Tibial nerve (tissue), 4 donors: ENCODE measurements at regions not wholly inside any gene's neighbourhood (a gene's known extent, or its start where the extent isn't known, plus 50 kb on each side); places are given as distances from the start of the nearest gene placed in this dataset.

Experiments
- DNase-seq, 2 donors: peaks; one replicate each; pipeline ENCODE4 v3.0.0-alpha.2; 2019; ENCODE audit warnings: low spot score in 2 of 2
- H3K27ac ChIP-seq, 4 donors: fragments of 200-600 bp; sonication (generic) in 3 of 4; one replicate each; pipeline ENCODE4 v1.5.1; 2017 to 2019; ENCODE audit warnings: mild to moderate bottlenecking in 1 of 4
- H3K27me3 ChIP-seq, 2 donors: fragments of 200-600 bp; sonication (generic) in 1 of 2; one replicate each; pipeline versions ENCODE4 v1.5.1 to v1.6.0; 2017 to 2019
- H3K36me3 ChIP-seq, 3 donors: fragments of 200-600 bp; sonication (generic); one replicate each; pipeline ENCODE4 v1.5.1; 2018 to 2019
- H3K4me1 ChIP-seq, 4 donors: fragments of 200-600 bp; sonication (generic) in 3 of 4; one replicate each; pipeline ENCODE4 v1.5.1; 2017 to 2019
- H3K4me3 ChIP-seq, 4 donors: fragments of 200-600 bp; sonication (generic) in 3 of 4; one replicate each; pipeline ENCODE4 v1.5.1; 2017 to 2019; ENCODE audit warnings: mild to moderate bottlenecking in 1 of 4, moderate library complexity in 1 of 4
- H3K9me3 ChIP-seq, 4 donors: fragments of 200-600 bp; sonication (generic) in 3 of 4; one replicate each; pipeline ENCODE4 v1.5.1; 2017 to 2019
- EP300 ChIP-seq, 2 donors: sonication (generic); formaldehyde crosslinking; IDR thresholded peaks; one replicate each; pipeline ENCODE4 v1.6.1; 2017; ENCODE audit warnings: antibody characterized with exemption in 2 of 2, mild to moderate bottlenecking in 1 of 2
- POLR2A ChIP-seq, 2 donors: fragments of 450-650 bp; IDR thresholded peaks; one replicate each; pipeline ENCODE4 v1.6.1; 2017; ENCODE audit warnings: antibody characterized with exemption in 2 of 2, mild to moderate bottlenecking in 2 of 2, moderate library complexity in 2 of 2
- WGBS, 2 donors: methylation state at CpG; one replicate each; pipeline ENCODE4 v1.1.5; 2018; 5-methylcytosine and 5-hydroxymethylcytosine counted together
- TF ChIP-seq, protein P1 (sequence below), 5 experiments: fragments of 200-600 bp in 3 of 5; fragments of 450-650 bp in 2 of 5; sonication (generic) in 3 of 5; IDR thresholded peaks; one replicate each; pipeline ENCODE4 v1.5.1; 2016 to 2019; ENCODE audit warnings: antibody characterized with exemption in 5 of 5, mild to moderate bottlenecking in 3 of 5, moderate library complexity in 2 of 5

DNA sequence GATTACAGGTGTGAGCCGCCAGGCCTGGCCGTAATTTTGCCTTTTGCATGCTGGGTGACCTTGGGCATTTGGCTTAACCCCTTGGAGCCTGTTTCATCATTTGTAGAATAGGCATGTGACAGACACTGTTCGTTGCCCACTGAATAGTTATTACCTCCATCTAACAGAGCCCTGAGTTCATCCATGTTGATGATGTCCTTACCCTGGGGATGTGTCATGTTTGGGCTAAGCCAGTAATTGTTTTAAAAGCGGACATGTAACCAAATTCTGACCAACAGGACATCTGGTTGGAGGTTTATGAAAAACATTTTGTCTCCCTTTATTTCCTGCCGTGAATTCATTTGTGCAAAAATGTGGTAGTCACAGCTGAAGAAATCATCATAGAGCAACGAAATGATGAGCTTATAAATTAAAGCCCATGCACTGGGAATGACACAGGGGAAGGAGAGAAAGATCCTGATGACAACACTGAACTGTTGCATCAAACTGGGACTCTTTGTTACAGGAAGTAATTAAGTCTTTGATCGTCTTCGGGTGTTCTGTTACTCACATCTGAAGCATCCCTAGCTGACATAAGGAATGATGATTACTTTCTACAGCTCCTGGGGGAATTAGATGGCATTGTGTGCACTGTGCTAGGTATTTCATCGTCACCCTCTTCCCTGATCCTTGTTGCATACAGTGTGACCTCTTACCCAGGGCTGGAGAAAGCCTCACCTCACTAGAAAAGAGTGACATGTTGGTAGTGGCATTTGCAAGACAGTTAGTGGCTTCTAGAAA is 117.8 kb downstream of the FGF18 start:
- Histone ChIP-seq H3K36me3 (no peaks in the 10 kb centered on the region), H3K9me3 (no peaks in the 10 kb centered on the region), H3K27ac (no peak overlapping the region), H3K4me3 (no peak overlapping the region), H3K27me3 (no peaks in the 10 kb centered on the region), H3K4me1 (peaks cover 0 to 17% (median 0%) of the 10 kb centered on the region in 4 donors)
- no peak for DNase-seq
- no peak for TF ChIP-seq POLR2A (IDR thresholded peaks at IDR 0.05)
- TF ChIP-seq EP300 (IDR thresholded peaks at IDR 0.05): no peak
- TF ChIP-seq, protein P1, sequence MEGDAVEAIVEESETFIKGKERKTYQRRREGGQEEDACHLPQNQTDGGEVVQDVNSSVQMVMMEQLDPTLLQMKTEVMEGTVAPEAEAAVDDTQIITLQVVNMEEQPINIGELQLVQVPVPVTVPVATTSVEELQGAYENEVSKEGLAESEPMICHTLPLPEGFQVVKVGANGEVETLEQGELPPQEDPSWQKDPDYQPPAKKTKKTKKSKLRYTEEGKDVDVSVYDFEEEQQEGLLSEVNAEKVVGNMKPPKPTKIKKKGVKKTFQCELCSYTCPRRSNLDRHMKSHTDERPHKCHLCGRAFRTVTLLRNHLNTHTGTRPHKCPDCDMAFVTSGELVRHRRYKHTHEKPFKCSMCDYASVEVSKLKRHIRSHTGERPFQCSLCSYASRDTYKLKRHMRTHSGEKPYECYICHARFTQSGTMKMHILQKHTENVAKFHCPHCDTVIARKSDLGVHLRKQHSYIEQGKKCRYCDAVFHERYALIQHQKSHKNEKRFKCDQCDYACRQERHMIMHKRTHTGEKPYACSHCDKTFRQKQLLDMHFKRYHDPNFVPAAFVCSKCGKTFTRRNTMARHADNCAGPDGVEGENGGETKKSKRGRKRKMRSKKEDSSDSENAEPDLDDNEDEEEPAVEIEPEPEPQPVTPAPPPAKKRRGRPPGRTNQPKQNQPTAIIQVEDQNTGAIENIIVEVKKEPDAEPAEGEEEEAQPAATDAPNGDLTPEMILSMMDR (IDR thresholded peaks at IDR 0.05): no peak
- WGBS, 2 donors: 50 to 60% methylated on average over 9 of the region's 9 CpGs

DNA sequence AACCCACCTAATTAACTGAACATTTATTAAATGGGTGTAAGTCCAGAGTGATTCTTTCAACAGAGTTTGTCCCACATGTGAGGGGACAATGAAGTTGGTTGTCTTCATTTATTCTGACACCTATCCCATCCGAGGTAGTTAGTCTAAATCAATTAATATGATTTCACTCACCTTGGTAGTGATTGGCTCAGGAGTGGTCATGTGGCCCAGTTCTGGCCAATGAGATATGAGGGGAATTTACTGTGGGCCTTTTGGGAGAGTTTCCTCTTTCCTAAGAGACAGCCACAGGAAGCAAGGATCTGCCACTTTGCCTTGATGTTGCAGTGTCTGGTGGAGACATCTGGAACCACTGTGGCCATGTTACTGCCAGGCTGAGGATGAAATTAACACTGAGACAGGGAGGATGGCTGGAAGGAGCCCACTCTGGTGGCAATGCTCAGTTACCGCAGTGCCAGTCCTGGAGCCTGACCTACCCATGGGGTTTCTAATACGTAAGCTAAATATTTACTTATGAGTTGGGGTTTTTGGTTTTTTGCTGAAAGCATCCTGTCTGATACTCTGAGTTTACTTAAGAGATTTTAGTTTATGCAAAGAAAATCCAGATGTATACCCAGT is 118.6 kb downstream of the FGF18 start:
- H3K9me3 ChIP-seq: no peaks in the 10 kb centered on the region
- no peak for TF ChIP-seq POLR2A (IDR thresholded peaks at IDR 0.05)
- no peak for TF ChIP-seq EP300 (IDR thresholded peaks at IDR 0.05)
- TF ChIP-seq, protein P1 (IDR thresholded peaks at IDR 0.05): no peak
- H3K27me3 ChIP-seq: no peaks in the 10 kb centered on the region
- no peak overlapping the region for H3K27ac ChIP-seq
- DNase-seq: no peak
- WGBS, 2 donors: 81 to 87% methylated on average over 3 of the region's 3 CpGs
- H3K4me3 ChIP-seq: no peak overlapping the region
- peaks cover 0 to 24% (median 0%) of the 10 kb centered on the region in 4 donors for H3K4me1 ChIP-seq
- H3K36me3 ChIP-seq: no peaks in the 10 kb centered on the region

DNA sequence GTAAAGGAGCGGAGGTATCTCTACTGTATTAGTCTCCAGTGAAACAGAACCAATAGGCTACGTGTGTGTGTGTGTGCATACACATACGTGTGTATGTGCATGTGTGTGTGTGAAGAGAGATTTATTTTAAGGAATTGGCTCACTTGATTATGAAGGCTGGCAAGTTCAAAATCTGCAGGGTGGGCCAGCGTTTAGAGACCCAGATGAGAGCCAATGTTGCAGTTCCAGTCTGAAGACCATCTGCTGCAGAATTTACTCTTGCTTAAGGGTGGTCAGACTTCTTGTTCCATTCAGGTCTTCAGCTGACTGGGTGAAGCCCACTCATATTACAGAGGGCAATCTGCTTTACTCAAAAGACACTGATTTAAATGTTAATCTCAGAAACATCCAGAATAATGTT is 119.2 kb downstream of the FGF18 start:
- no peak for DNase-seq
- Histone ChIP-seq H3K9me3 (no peaks in the 10 kb centered on the region), H3K4me1 (peaks cover 0 to 26% (median 0%) of the 10 kb centered on the region in 4 donors), H3K36me3 (no peaks in the 10 kb centered on the region), H3K4me3 (no peak overlapping the region), H3K27me3 (no peaks in the 10 kb centered on the region), H3K27ac (no peak overlapping the region)
- no peak for TF ChIP-seq POLR2A (IDR thresholded peaks at IDR 0.05)
- no peak for TF ChIP-seq EP300 (IDR thresholded peaks at IDR 0.05)
- TF ChIP-seq, protein P1 (IDR thresholded peaks at IDR 0.05): no peak
- WGBS, 2 donors: 78 to 86% methylated on average over 4 of the region's 4 CpGs

DNA sequence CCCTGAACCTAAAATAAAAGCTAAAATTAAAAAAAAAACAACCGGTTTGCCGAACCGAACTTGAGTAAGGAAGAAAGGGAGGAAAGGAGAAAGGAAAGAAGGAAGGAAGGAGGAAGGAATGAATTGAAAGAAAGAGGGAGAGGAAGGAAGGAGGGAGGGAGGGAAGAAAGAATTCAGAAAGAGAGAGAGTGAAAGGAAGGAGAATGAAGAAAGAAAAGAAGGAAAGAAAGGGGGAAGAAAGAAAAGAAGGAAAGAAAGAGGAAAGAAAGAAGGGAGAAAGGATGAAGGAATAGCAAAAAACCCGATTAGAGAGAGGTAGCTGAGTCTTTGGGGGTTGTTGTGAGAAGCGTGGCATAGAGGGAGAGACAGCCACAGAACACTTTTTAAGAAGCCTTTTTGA is 121.4 kb downstream of the FGF18 start:
- Histone ChIP-seq H3K27ac (peak overlapping the region in 2 of 4 donors; percentile 10 to 56), H3K4me1 (peaks cover 0 to 26% (median 0%) of the 10 kb centered on the region in 4 donors), H3K36me3 (no peaks in the 10 kb centered on the region), H3K9me3 (no peaks in the 10 kb centered on the region), H3K4me3 (no peak overlapping the region), H3K27me3 (no peaks in the 10 kb centered on the region)
- TF ChIP-seq EP300 (IDR thresholded peaks at IDR 0.05) (no peak), POLR2A (IDR thresholded peaks at IDR 0.05) (no peak)
- TF ChIP-seq, protein P1 (IDR thresholded peaks at IDR 0.05): no peak
- DNase-seq: no peak
- WGBS, 2 donors: 78 to 89% methylated on average over 5 of the region's 5 CpGs

DNA sequence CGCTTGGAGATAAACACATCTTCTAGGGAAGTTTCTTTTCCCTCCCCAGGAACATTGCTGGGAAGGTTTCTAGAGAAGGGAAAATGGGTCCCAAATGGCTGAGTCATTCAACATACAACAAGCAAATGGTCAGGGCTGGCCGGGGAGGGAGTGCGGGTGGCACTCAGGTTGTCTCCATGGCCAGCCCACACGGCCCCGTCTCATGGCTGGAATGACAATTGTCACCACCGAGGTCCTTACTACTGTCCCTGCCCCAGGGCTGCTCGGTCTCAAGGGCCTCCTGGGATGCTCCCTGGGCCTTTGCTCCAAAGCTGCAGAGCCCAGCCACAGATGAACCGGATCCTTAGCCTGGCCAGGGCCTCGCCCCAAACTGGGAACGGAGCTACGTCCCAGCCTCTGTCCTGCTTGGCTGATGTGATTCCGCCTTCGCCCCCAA is 121.9 kb downstream of the FGF18 start:
- H3K36me3 ChIP-seq: no peaks in the 10 kb centered on the region
- 81 to 87% methylated on average over 10 to 13 of the region's 13 CpGs for whole genome bisulfite sequencing, 2 donors
- no peak for DNase-seq
- no peaks in the 10 kb centered on the region for H3K27me3 ChIP-seq
- peak overlapping the region in 2 of 4 donors; percentile 10 to 56 for H3K27ac ChIP-seq
- no peak overlapping the region for H3K4me3 ChIP-seq
- H3K4me1 ChIP-seq: peaks cover 0 to 26% (median 0%) of the 10 kb centered on the region in 4 donors
- H3K9me3 ChIP-seq: no peaks in the 10 kb centered on the region
- TF ChIP-seq POLR2A (IDR thresholded peaks at IDR 0.05): no peak
- TF ChIP-seq EP300 (IDR thresholded peaks at IDR 0.05): no peak
- TF ChIP-seq, protein P1 (IDR thresholded peaks at IDR 0.05): no peak
